GM23248 (cell line): ENCODE measurements at regions not wholly inside any gene's neighbourhood (a gene's known extent, or its start where the extent isn't known, plus 50 kb on each side); places are given as distances from the start of the nearest gene placed in this dataset.

ENCODE experiments used
- EZH2 ChIP-seq: fragments of 200-600 bp; sonication (generic); IDR thresholded peaks from 2 replicates; pipeline ENCODE4 v1.6.1; 2018; ENCODE audit warnings: antibody characterized with exemption, mild to moderate bottlenecking; ENCODE audit not compliant: insufficient read depth, poor library complexity, severe bottlenecking
- EZH2phosphoT487 ChIP-seq: fragments of 200-600 bp; sonication (generic); IDR thresholded peaks from 2 replicates; pipeline ENCODE4 v1.6.1; 2018; ENCODE audit warnings: antibody characterized with exemption, moderate library complexity, mild to moderate bottlenecking, low read depth; ENCODE audit not compliant: insufficient read depth

GRCh38 chr9:108475813-108476212, 380.0 kb downstream of the ACTL7B start:
- TF ChIP-seq EZH2 (no peak), EZH2phosphoT487 (no peak)
